ENCODE measurements at regions not wholly inside any gene's neighbourhood (a gene's known extent, or its start where the extent isn't known, plus 50 kb on each side); places are given as distances from the start of the nearest gene placed in this dataset.

GRCh38 chr11:15580056-15580774, 465.5 kb downstream of the INSC start (continued):
- TF ChIP-seq, protein P1, sequence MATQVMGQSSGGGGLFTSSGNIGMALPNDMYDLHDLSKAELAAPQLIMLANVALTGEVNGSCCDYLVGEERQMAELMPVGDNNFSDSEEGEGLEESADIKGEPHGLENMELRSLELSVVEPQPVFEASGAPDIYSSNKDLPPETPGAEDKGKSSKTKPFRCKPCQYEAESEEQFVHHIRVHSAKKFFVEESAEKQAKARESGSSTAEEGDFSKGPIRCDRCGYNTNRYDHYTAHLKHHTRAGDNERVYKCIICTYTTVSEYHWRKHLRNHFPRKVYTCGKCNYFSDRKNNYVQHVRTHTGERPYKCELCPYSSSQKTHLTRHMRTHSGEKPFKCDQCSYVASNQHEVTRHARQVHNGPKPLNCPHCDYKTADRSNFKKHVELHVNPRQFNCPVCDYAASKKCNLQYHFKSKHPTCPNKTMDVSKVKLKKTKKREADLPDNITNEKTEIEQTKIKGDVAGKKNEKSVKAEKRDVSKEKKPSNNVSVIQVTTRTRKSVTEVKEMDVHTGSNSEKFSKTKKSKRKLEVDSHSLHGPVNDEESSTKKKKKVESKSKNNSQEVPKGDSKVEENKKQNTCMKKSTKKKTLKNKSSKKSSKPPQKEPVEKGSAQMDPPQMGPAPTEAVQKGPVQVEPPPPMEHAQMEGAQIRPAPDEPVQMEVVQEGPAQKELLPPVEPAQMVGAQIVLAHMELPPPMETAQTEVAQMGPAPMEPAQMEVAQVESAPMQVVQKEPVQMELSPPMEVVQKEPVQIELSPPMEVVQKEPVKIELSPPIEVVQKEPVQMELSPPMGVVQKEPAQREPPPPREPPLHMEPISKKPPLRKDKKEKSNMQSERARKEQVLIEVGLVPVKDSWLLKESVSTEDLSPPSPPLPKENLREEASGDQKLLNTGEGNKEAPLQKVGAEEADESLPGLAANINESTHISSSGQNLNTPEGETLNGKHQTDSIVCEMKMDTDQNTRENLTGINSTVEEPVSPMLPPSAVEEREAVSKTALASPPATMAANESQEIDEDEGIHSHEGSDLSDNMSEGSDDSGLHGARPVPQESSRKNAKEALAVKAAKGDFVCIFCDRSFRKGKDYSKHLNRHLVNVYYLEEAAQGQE (IDR thresholded peaks at IDR 0.05; ENCODE audit: borderline replicate concordance), result peak; percentile 89
- TF ChIP-seq, protein P1 (CRISPR knock-in tag; IDR thresholded peaks at IDR 0.05; ENCODE audit: low read depth), result no peak
- TF ChIP-seq ZNF408 (CRISPR knock-in tag; IDR thresholded peaks at IDR 0.05; ENCODE audit: low read depth) (no peak), CEBPB (tag; IDR thresholded peaks at IDR 0.05) (peak; percentile 38; the same call in 1 of the 2 replicates), PATZ1 (CRISPR knock-in tag; IDR thresholded peaks at IDR 0.05; ENCODE audit: borderline replicate concordance) (no peak), ZNF696 (CRISPR knock-in tag; conservative IDR thresholded peaks at IDR 0.05) (no peak), ZNF143 (CRISPR knock-in tag; IDR thresholded peaks at IDR 0.05) (no peak), JUN (IDR thresholded peaks at IDR 0.05; ENCODE audit: borderline replicate concordance, low read depth, low read length) (no peak), JUN (CRISPR knock-in tag; IDR thresholded peaks at IDR 0.05; ENCODE audit: borderline replicate concordance) (no peak), ZNF282 (CRISPR knock-in tag; IDR thresholded peaks at IDR 0.05) (no peak), CREB1 (IDR thresholded peaks at IDR 0.05) (no peak), CREB1 (CRISPR knock-in tag; IDR thresholded peaks at IDR 0.05) (no peak), CBX5 (IDR thresholded peaks at IDR 0.05; ENCODE audit: borderline replicate concordance, low read depth) (no peak), SETDB1 (IDR thresholded peaks at IDR 0.05; ENCODE audit: low read length) (no peak)
- TF ChIP-seq, protein P2, sequence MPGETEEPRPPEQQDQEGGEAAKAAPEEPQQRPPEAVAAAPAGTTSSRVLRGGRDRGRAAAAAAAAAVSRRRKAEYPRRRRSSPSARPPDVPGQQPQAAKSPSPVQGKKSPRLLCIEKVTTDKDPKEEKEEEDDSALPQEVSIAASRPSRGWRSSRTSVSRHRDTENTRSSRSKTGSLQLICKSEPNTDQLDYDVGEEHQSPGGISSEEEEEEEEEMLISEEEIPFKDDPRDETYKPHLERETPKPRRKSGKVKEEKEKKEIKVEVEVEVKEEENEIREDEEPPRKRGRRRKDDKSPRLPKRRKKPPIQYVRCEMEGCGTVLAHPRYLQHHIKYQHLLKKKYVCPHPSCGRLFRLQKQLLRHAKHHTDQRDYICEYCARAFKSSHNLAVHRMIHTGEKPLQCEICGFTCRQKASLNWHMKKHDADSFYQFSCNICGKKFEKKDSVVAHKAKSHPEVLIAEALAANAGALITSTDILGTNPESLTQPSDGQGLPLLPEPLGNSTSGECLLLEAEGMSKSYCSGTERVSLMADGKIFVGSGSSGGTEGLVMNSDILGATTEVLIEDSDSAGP (CRISPR knock-in tag; IDR thresholded peaks at IDR 0.05), result no peak
- TF ChIP-seq, protein P3, sequence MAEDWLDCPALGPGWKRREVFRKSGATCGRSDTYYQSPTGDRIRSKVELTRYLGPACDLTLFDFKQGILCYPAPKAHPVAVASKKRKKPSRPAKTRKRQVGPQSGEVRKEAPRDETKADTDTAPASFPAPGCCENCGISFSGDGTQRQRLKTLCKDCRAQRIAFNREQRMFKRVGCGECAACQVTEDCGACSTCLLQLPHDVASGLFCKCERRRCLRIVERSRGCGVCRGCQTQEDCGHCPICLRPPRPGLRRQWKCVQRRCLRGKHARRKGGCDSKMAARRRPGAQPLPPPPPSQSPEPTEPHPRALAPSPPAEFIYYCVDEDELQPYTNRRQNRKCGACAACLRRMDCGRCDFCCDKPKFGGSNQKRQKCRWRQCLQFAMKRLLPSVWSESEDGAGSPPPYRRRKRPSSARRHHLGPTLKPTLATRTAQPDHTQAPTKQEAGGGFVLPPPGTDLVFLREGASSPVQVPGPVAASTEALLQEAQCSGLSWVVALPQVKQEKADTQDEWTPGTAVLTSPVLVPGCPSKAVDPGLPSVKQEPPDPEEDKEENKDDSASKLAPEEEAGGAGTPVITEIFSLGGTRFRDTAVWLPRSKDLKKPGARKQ (CRISPR knock-in tag; IDR thresholded peaks at IDR 0.05), result no peak
